Hematopoietic multipotent progenitor cell treated with erythropoietin and hydrocortisone succinate and interleukin-3 and kit ligand, for 15 days (in vitro differentiated cells): ENCODE measurements at regions not wholly inside any gene's neighbourhood (a gene's known extent, or its start where the extent isn't known, plus 50 kb on each side); places are given as distances from the start of the nearest gene placed in this dataset.

Source experiments
- DNase-seq: peaks from one replicate; pipeline ENCODE4 v3.0.0-alpha.2; 2015; ENCODE audit warnings: low spot score

DNA sequence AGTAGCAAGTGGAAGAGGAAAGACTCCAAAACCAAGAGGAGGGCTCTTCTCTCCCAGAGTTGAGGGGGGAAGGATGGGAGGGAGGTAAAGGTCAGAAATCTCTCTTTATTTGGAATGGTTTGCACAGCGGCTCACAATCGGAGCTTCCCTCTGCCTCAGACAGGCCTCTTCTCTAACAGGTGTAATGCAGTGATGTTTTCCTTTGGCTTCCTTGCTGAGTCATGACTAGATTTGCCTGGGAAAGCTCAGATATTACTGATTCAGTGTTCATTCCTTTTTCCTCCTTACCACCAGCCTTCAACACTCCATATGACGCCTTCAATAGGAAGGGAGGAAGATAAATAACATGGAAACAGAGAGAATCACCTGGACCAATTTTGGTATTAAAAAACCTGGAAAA is 136.6 kb downstream of the RNF152 start:
- no peak for DNase-seq

DNA sequence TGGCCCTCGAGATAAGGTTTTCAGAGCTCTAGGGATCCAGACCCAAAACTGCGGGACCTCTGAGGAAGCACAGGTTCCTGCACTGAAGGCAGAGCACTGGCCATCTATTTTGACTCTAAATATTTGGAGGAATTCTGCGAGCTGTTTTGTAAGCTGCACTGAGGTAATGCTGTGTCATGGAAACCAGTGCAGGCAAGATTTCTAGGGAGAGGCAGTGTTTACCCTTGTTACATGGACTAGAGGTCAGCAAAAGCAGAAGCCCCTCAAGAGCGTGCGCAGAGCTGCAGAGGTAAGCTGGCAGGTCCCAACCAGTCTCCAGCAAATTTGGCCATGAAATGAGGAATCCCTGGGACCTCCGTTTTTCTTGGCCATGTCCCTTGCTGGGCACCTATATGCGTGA is 137.3 kb downstream of the RNF152 start:
- no peak for DNase-seq

DNA sequence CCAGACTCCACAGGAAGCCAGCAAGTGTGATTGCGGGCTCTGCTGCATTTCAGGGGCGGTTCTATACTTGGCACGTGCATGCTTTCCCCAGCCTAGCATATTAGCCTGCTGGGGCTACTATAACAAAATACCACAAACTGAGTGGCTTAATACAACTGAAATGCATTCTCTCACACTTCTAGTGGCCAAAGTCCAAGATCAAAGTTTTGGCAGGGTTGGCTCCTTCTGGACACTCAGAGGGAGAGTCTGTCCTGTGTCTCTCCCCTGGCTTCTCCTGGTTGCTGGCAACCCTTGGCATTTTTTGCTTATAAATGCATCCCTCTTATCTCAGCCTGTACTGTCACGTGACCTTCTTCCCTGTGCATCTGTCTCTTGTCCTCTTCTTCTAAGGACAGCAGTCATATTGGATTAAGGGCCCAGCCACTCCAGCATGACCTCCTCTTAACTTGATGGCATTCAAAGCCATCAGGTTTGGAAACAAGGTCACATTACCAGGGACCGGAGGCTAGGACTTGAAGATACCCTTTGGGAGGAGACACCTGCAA is 138.7 kb downstream of the RNF152 start:
- DNase-seq: no peak

DNA sequence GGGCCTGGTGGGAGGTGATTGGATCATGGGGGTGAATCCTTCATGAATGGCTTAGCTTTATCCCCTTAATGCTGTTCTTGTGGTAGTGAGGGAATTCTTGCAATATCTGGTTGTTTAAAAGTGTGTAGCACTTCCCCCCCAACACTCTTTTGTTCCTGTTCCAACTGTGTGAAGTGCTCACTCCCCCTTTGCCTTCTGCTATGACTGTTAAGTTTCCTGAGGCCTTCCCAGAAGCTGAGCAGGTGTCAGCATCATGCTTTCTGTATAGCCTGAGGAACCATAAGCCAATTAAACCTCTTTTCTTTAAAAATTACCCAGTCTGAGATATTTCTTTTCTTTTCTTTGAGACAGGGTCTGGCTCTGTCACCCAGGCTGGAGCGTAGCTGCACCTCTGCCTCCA is 139.4 kb downstream of the RNF152 start:
- no peak for DNase-seq

DNA sequence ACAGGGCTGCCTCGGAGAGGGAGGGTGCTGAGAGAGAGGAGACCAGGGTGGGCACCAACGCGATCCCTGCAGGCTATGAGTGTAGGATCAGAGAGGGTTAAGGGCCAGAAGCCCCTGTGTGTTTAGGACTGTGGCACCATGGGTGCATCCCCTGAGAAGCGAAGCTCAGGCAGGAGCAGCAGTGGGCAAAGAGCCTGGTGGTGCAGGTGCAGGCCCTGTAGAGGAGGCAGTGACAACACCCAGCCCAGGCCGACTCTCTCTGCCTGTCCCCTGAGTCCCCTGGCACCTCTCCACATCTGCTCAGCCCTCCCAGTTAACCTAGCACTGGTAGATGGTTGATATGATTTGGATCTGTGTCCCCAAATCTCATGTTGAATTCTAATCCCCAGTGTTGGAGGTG is 139.8 kb downstream of the RNF152 start:
- no peak for DNase-seq

DNA sequence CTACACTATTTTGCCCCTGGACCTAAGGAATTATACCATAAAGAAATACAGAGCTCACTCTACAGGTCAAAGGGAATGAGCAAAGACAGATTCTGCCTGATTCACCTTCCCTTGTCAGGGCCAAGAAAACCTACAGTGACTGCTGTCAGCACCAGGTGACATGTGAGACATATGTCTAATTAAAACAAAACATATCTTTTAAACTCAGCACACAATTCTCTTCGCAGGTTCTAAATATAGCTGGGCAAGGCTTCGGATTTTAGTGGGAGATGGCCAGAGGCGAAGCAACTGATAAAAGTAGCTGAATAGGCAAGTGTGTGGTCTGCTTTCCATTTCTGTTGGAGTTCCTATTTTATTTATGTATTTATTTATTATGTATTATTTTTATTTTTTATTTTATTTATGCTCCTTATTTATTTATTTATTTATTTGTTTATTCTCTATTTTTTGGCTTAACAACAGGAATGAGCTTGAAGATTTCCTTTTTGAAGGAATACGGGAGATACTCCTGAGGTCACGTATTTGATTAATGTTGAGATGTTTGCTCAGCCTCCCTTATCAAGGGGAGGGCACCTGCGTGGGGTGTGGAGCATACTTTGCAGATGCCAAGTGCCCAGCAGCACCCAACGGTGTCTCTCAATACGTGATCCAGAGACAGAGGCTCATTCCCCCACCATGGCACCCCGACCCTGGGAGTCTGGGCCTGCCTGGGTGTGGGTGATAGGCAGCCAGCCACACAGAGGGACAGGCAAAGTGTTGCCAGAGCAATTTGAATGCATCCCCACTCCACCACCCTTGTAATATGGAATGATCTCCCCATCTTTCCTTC is 141.8 kb downstream of the RNF152 start:
- no peak for DNase-seq

DNA sequence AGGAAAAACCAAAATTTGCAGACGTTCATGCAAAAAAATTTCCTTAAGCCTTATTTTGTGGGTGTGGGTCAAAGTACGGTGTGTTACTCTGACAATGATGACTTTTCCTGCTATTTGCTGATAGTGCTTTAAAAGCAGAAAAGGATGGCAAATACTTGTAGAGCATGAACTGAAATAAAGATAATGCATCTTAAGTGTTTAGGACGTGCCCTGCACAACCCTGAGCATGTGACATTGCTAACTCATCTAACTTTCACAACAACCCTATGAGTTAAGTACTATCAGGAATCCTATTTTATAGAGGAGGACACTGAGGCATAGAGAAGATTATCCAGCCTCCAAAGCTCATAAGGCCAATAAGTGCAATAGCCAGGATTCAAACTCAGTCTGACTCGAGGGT is 143.3 kb downstream of the RNF152 start:
- no peak for DNase-seq

DNA sequence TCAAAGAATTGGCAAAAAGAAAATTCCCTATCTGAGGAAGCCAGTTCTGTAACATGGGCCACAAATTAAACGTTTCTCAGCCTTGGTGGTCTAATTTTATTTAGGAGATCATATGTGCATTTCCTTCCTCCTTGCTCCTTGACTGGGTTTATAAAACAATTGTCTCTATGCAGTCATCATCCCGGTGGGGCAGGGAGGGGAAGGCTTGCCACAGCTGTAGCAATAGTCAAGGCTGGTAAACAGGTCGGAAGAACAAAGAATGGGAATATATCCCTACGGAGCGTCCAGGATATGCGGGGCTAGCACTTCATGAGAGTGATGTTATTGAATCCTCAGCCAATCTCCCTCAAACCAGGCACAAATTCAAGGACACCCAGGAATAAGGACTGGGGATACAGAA is 143.8 kb downstream of the RNF152 start:
- no peak for DNase-seq

DNA sequence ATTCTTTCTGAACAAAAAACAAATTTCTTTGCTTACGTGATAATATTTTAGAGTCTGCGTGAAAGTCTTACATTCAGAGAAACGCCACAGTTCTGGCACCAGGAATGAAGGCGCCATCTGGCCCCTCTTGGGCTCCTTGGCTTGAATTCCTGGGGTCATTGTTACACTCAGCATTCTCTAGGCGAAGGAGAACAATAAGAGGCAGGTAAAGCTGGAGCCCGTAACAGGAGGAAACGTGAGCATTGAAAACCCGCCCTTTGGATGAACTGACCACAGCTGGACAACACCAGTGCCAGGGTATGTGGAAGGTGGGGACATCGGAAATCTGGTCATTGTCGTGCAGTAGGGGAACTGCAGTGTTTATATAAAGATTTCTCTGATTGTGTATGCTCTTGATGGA is 144.8 kb downstream of the RNF152 start:
- DNase-seq: no peak

DNA sequence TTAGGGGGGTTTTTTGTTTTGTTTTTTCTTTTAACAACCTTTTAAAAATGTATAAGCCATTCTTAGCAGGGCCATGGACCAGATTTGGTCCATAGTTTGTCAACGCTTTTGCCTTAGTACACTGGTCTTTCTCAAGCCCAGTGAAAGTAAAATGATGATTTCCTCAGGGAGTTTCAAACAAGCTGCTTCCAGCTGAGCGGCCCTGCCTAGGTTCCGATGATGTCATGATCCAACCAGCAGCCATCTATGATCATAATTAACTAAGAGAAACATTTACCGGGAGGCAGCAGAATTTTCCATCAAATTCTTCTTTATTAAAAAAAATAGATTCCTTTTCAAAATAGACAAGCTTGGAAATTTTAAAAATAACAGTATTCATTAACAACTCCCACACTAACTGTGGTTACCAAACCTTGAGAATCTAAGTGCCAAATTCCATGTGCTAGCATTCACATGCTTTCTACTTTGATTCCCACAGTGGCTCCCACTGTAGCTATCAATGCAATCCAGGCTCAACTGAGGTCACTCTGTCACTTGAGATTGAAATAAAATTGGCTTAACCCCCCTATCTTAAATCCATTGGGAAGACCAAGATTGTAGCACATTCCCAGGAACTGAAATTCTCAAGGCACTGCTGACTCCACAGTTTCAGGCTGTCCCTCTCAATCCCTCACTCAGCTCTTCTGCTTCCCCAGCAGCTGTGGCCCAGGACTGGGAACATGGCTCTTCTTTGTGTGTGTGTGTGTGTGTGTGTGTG is 148.9 kb downstream of the RNF152 start:
- no peak for DNase-seq

DNA sequence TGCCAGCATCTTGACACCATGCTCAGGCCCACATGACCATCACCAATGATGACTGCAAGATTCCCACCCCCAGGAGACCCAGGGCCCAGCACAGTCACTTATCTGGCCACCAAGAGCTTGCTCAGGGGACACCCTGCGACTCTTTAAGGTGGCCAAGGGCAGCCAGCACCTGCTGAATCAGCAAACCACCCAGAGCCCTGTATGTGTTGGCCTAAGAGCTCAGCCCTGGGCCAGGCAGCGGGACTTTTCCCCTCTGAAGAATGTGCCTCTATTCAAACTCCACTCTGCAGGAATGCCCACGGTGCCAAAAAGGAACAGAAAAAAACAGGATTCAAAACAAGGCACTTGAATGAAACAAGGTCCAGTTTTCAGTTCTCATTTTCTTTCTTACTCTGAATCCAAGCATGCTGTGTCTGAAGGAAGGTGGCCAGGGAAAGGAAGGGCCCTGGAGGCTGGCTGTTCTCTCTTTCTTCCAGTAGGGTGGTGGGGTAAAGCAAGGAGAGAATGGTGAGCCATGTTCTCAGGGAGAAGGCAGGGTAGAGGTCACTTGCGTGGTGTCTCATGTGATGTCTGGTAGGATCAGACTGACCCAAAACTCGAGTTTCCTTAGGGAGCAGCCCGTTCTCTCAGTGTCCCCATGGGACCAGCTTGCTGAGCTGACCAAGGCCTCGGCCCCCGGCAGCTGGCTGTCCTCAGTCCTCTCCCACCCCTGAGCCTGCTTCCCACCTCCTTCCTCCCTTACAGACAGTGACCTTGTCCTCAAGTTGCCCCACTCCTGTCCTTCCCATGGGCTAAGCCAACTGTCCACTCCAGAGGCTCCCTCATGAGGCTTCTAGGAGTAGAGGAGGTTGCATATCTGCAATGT is 150.0 kb downstream of the RNF152 start:
- no peak for DNase-seq

DNA sequence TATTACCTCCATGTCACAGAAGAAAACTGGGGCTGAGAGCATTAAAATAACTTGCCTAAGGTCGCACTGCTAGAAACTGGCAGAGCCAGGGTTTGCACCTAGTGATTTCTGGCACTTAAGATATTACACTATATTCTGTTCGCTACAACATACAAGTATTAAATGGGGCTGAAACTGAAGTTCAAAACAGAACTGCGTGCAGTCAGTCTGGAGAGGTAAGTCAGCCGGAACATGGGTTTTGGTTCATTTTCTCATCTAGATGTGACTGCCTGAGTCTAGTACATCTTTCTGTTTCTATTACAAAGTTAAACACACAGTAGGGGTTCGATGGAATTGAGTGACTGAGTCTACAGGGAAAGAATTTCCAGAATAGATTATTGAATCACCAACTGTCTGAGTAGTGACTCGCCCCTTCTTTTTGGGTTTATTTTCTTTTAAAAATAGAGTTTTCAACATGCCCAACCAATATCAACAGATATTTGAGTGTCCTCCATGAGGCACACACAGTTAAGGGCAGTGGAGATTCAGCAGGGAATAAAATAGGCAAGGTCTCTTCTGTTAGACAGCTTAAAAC is 150.8 kb downstream of the RNF152 start:
- no peak for DNase-seq

DNA sequence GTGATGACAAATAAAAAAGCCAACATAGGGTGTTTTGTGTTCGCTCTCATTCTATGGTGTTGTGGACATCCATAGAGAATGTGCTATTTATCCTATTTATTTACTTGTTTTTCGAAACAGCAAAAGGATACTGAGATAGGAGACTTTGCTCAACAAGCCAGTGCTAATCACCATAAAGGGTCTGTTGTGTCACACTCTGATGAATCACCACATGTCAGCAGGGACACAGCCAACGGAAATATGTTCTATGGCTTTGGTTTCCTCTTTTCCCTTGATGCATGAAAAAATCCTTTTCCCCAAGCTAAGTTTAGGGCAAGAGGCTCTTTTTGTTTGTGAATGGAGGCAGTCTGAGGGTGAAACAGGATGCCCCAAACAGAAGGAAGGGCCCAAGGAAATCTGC is 154.3 kb downstream of the RNF152 start:
- DNase-seq: no peak

DNA sequence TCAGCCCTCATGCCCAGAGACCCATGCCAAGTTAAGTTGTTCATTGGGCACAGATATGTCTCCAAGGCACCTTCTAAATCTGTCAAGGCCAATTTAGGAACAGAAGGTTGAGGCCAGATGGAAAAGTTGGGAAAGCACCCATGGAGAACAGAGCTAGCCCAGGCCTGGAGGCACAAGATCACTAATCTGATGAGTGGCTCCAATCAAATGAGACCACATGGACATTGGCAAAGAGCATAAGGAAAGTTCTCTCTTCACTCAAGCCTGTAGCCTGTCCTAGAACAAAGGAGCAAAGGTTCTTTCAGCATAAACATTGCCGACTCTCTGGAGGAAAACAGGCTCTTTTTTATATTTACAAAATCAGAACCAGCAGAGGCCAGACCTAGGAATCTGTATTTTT is 154.8 kb downstream of the RNF152 start:
- no peak for DNase-seq

DNA sequence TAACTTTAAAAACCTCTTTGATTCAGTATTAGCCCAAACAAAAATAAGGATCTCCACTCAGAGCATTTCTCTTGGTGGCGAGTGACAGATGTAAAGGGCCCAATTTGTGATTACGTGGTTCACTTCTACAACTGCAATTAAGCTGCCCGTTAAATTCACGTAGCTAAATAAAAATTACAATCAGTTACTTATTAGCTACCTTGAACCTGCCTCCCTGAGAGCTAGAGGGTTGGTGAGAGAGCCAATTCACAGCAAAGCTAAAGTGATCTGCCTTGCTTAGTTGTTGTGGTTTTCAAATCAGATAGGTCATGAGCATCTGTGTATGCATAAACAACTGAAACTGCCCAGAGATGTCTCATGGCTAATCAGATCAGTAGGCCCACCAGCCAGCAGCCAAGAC is 156.7 kb downstream of the RNF152 start:
- DNase-seq: no peak

DNA sequence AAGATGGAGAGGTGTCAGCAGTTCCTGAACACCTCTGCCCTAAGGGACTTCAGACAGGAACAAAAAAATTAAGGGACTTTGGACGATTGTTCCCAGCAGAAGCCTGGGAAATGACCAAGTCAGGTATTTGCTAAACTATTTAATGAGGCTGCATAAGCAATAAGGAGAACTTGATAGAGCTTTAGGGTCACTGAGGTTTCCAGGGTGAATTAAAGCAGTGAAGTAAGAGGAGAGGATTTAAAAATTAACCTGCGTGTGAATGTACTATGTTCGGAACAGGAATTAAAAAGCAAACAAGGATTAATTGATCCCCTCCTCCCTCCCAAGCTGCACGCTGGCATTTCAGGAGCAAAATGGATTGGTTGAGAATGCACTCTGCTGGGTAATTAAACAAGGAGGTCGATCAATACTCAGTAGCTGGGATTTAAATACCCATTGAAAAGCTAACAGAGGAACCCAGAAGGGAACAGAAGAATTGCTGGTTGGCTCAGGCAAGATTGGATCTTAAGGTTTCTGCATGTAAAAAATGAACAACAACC is 157.2 kb downstream of the RNF152 start:
- DNase-seq: no peak

DNA sequence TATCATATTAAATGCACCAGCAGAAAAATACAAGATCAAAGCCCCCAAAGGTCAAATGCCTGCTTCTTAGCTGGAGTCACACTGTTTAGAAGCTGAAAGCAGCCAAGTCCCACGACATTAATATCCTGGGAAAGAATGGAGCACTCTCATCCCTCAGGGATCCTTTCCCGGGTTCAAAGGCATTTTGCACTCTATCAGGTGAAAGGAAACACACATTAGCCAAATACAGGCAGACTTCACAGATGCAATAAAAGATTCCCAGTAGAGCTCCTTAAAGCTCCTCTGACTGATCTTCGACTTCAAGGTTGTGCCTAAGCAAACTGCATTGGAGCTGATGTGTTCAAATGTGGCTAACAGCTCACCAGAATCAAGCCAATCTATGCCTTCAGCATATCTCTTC is 158.4 kb downstream of the RNF152 start:
- DNase-seq: no peak

DNA sequence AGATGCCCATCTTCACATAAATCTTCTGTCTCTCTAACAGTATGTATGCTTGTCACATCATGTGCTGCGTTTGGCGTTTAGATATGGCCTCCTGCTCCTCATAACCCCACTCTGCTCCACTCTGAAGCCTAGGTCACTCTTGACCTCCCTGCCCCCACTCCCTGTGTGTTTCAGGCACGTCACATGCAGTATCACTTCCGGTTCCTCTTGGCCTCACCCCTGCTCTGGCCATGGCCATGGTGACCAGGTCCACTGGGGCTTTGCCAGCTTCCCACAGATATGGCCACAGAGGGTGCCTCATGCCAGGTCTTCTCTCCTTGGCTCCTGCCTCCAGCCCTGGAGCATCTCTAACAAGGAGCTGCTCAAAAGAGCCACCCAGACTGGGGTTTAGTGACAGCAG is 160.0 kb downstream of the RNF152 start:
- DNase-seq: no peak

DNA sequence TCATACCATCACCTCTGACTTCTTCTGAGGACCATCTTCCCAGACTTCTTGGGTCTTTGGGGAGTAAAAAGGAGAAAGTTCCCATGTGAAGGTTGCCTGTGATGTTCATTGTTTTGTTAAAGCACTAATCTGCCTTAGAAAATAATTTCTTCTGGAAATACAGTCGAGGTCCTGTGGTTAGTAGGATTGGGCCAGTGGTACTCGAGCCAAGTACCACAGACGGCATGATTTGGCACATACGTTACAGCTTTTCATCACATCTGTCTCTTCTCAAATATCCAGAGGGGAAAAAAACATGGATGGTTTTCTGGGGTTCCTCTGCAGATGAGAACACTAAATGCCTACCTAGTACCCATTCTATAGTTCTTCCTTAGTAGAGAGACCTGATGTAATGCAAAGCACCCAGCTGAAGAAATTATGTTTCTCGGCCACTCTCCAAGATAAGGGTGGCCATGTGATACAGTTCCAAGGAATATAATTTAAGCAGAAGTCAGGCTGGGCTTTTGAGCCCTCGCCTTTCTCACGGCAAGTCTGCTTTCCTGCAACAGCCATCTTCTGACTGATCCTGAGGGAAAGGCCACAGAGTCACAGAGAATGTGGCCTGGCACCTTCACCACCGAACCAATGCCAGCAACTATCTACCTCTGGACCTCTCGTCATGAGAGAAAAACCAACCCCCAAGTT is 161.0 kb downstream of the RNF152 start:
- no peak for DNase-seq

DNA sequence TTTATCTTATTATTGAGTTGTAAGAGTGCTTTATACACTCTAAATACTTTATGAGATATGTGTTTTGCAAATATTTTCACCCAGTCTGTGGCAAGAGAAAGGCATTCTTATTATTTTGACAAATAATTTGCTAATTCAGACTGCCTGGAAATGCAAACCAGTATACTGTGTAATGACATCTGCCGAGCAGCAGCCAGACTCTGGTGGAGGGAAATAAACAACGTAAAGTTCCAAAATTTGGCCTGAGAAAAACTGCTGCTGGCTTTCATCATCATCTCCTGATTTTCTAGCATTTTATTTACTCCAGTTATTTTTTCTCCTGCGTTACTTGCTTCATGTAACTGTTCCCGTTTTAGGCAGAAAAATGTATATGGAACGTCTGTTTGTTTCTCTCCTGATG is 161.6 kb downstream of the RNF152 start:
- DNase-seq: no peak

DNA sequence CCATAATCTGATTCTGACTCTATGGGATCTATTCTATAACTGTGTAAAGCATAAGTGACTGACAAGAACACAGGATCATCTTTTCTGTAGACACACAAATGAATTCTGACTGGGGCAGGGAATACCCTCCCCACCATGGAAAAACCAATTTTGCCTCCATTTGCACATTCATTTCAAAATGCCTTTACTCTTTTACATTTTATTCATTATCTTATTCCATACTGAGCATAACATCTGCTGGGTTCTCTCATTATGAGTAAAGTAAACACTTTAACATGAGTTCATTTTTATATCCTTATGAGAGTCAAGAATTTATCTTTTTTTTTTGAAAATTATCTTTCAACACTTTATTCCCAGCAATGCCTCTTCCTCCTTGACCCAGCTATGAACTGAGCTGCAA is 163.5 kb downstream of the RNF152 start:
- no peak for DNase-seq
